ENCODE measurements at regions not wholly inside any gene's neighbourhood (a gene's known extent, or its start where the extent isn't known, plus 50 kb on each side); places are given as distances from the start of the nearest gene placed in this dataset.
"Not testable (repeated sequence)": the region's sequence is repeated elsewhere in the genome, so short reads cannot be mapped to it uniquely, and the experiment has no call there.

DNA sequence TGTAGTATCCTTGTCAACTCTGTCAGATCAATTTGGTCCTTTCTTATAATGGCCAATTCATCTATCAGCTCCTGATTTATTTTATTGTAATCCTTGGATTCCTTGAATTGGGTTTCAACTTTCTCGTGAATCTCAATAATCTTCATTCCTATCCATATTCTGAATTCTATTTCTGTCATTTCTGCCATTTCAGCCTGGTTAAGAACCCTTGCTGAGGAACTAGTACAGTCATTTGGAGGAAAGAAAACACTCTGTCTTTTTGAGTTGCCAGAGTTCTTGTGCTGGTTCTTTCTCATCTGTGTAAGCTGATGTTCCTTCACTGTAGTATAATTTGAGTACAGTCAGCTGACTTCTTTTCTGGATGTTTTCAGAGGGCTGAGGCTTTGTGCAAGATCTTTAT is 84.5 kb downstream of the CETN3 start:
- CTCF ChIA-PET (ENCODE audit: unreplicated experiment) = no interaction called here
- no peak overlapping the region for H3K4me3 ChIP-seq (ENCODE audit: low read depth, low read length, poor library complexity, severe bottlenecking)
- H2AFZ ChIP-seq (ENCODE audit: low read length) = no peak overlapping the region
- no TSS peak for BruUV-seq (replicated peaks)
- no peaks in the 10 kb centered on the region for H4K20me1 ChIP-seq (ENCODE audit: insufficient read depth, low read length)
- no peaks in the 10 kb centered on the region for H3K4me1 ChIP-seq (ENCODE audit: insufficient read depth, low read length, poor library complexity, severe bottlenecking)
- H3K27ac ChIP-seq (ENCODE audit: low read depth, low read length, poor library complexity, severe bottlenecking) = no peak overlapping the region
- H3K9me2 ChIP-seq (ENCODE audit: insufficient read depth, low read length) = no peaks in the 10 kb centered on the region
- POLR2A ChIA-PET = no interaction called here
- TF ChIP-seq CTCF (conservative IDR thresholded peaks at IDR 0.05; ENCODE audit: low read length) = no peak
- TF ChIP-seq EZH2phosphoT487 (IDR thresholded peaks at IDR 0.05; ENCODE audit: borderline replicate concordance, low read depth, low read length) = no peak
- H3K79me2 ChIP-seq (ENCODE audit: insufficient read depth, low read depth, low read length) = no peaks in the 10 kb centered on the region
- intact Hi-C loops (cut with micrococcal nuclease; ENCODE audit: unreplicated experiment) = no loop called here
- no peaks in the 10 kb centered on the region for H3K9me3 ChIP-seq (ENCODE audit: low read length)
- no peak overlapping the region for H3K4me2 ChIP-seq (ENCODE audit: low read length)
- no peak for DNase-seq (ENCODE audit: low spot score)
- H3K36me3 ChIP-seq (ENCODE audit: insufficient read depth, low read length) = no peaks in the 10 kb centered on the region

DNA sequence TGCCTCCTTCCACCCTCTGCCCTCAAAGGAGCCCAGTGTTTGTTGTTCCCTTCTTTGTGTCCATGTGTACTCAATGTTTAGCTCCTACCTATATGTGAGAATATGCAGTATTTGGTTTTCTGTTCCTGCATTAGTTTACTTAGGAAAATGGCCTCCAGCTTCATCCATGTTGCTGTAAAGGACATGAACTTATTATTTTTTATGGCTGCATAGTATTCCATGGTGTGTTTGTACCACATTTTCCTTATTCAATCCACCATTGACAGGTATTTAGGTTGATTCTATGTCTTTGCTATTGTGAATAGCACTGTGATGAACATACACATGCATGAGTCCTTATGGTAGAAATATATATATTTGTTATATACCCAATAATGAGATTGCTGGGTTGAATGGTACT is 89.2 kb downstream of the CETN3 start:
- POLR2A ChIA-PET; H3K4me3 ChIP-seq (ENCODE audit: low read depth, low read length, poor library complexity, severe bottlenecking); H3K4me1 ChIP-seq (ENCODE audit: insufficient read depth, low read length, poor library complexity, severe bottlenecking); H3K79me2 ChIP-seq (ENCODE audit: insufficient read depth, low read depth, low read length); CTCF ChIA-PET (ENCODE audit: unreplicated experiment); H4K20me1 ChIP-seq (ENCODE audit: insufficient read depth, low read length); DNase-seq (ENCODE audit: low spot score); BruUV-seq (replicated peaks); H3K9me2 ChIP-seq (ENCODE audit: insufficient read depth, low read length); H3K36me3 ChIP-seq (ENCODE audit: insufficient read depth, low read length); H3K4me2 ChIP-seq (ENCODE audit: low read length); H3K27ac ChIP-seq (ENCODE audit: low read depth, low read length, poor library complexity, severe bottlenecking); H2AFZ ChIP-seq (ENCODE audit: low read length); intact Hi-C loops (cut with micrococcal nuclease; ENCODE audit: unreplicated experiment); H3K9me3 ChIP-seq (ENCODE audit: low read length): not testable (repeated sequence)

DNA sequence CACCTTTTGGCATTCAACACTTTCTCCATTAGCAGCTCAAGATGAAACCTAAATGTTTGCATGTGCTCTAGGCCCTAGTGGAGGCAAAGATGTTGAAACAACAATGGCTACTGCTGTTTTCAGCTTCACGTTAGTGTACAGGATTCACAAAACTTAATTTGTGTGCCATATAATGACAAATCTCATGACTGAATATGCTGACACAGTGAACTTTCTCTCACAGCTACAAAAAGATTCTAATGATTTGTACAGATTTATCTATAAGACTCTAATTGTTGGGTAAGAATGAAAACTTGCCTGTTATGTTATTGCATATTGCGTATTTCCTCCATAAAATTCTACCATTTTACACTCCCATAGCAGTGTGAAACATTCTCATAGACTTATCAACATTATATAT is 97.5 kb downstream of the CETN3 start:
- Histone ChIP-seq H4K20me1 (ENCODE audit: insufficient read depth, low read length) (no peaks in the 10 kb centered on the region), H3K4me1 (ENCODE audit: insufficient read depth, low read length, poor library complexity, severe bottlenecking) (no peaks in the 10 kb centered on the region), H3K9me2 (ENCODE audit: insufficient read depth, low read length) (no peaks in the 10 kb centered on the region), H3K27ac (ENCODE audit: low read depth, low read length, poor library complexity, severe bottlenecking) (no peak overlapping the region), H2AFZ (ENCODE audit: low read length) (no peak overlapping the region), H3K36me3 (ENCODE audit: insufficient read depth, low read length) (no peaks in the 10 kb centered on the region), H3K79me2 (ENCODE audit: insufficient read depth, low read depth, low read length) (no peaks in the 10 kb centered on the region), H3K4me2 (ENCODE audit: low read length) (no peak overlapping the region), H3K4me3 (ENCODE audit: low read depth, low read length, poor library complexity, severe bottlenecking) (no peak overlapping the region), H3K9me3 (ENCODE audit: low read length) (no peaks in the 10 kb centered on the region)
- ChIA-PET POLR2A (interaction anchor here (0.7 kb wide), 1 partner anchor 228 kb away, joined by 3 read pairs; no protein-coding TSS in a partner anchor), CTCF (ENCODE audit: unreplicated experiment) (no interaction called here)
- DNase-seq (ENCODE audit: low spot score) = no peak
- no TSS peak for BruUV-seq (replicated peaks)
- intact Hi-C loops (cut with micrococcal nuclease; ENCODE audit: unreplicated experiment) = no loop called here
- TF ChIP-seq EZH2phosphoT487 (IDR thresholded peaks at IDR 0.05; ENCODE audit: borderline replicate concordance, low read depth, low read length) = no peak
- no peak for TF ChIP-seq CTCF (conservative IDR thresholded peaks at IDR 0.05; ENCODE audit: low read length)

All from OCI-LY7 (cell line).